ENCODE measurements at regions not wholly inside any gene's neighbourhood (a gene's known extent, or its start where the extent isn't known, plus 50 kb on each side); places are given as distances from the start of the nearest gene placed in this dataset.

- Histone ChIP-seq H3K4me1 (ENCODE audit: control insufficient read depth, insufficient read depth, low read length) (no peaks in the 10 kb centered on the region), H3K4me3 (ENCODE audit: low read depth in 2 of 2, low read length in 2 of 2) (no peak overlapping the region), H3K9me3 (ENCODE audit: control insufficient read depth, insufficient read depth, low read depth, low read length) (no peaks in the 10 kb centered on the region), H3K27me3 (ENCODE audit: control insufficient read depth, insufficient read depth, low read length) (no peaks in the 10 kb centered on the region), H3K36me3 (ENCODE audit: control insufficient read depth, insufficient read depth, low read length) (no peaks in the 10 kb centered on the region), H3K27ac (ENCODE audit: low read length) (no peak overlapping the region)
- ChIA-PET CTCF (no interaction called here), POLR2A (no interaction called here)
- intact Hi-C loops (cut with micrococcal nuclease; ENCODE audit: unreplicated experiment), result no loop called here
- in situ Hi-C loops (cut with HindIII; ENCODE audit: low pct_unique_long_range_greater_than_20kb, low sequenced_read_pairs), result no loop called here
- no TSS peak for BruUV-seq (replicated peaks)
- TF ChIP-seq, protein P1, sequence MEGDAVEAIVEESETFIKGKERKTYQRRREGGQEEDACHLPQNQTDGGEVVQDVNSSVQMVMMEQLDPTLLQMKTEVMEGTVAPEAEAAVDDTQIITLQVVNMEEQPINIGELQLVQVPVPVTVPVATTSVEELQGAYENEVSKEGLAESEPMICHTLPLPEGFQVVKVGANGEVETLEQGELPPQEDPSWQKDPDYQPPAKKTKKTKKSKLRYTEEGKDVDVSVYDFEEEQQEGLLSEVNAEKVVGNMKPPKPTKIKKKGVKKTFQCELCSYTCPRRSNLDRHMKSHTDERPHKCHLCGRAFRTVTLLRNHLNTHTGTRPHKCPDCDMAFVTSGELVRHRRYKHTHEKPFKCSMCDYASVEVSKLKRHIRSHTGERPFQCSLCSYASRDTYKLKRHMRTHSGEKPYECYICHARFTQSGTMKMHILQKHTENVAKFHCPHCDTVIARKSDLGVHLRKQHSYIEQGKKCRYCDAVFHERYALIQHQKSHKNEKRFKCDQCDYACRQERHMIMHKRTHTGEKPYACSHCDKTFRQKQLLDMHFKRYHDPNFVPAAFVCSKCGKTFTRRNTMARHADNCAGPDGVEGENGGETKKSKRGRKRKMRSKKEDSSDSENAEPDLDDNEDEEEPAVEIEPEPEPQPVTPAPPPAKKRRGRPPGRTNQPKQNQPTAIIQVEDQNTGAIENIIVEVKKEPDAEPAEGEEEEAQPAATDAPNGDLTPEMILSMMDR (IDR thresholded peaks at IDR 0.05), result no peak
- TF ChIP-seq POLR2AphosphoS5 (IDR thresholded peaks at IDR 0.05; ENCODE audit: low read depth, low read length) (no peak), SIN3A (IDR thresholded peaks at IDR 0.05; ENCODE audit: borderline replicate concordance, insufficient read depth, low read depth, low read length) (no peak), REST (IDR thresholded peaks at IDR 0.05; ENCODE audit: insufficient read depth in 1 of 2, low read depth in 2 of 2, low read length in 1 of 2) (no peak), TCF7L2 (IDR thresholded peaks at IDR 0.05; ENCODE audit: low read depth, low read length) (no peak)
- DNase-seq (ENCODE audit: low read depth, low spot score) (no peak), ATAC-seq (no peak)
These were observed 298.6 kb upstream of the NOVA1 start for GRCh38 chr14:26896447-26896846.

DNA sequence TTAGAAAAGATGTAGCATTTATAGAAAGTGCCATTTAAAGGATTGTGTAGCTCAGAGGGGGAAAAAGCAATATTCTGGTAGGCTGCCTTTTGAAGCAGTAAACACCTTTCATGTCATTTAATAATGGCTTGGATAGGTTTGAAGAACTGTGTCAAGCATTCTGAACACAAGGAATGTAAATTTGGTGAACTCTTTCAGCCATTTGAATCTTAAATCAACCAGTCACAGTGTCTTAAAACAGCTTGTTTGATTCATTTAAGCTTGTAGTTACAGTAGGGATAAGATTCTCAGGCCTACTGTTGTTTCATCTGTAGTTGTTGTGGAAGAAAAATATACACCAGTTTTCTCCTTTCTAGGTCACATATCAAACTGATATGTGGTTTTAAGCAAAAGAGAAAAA lies 299.4 kb upstream of the NOVA1 start:
- no TSS peak for BruUV-seq (replicated peaks)
- H3K4me3 ChIP-seq (ENCODE audit: low read depth in 2 of 2, low read length in 2 of 2), result no peak overlapping the region
- CTCF ChIA-PET, result no interaction called here
- DNase-seq (ENCODE audit: low read depth, low spot score) (no peak), ATAC-seq (no peak)
- TF ChIP-seq REST (IDR thresholded peaks at IDR 0.05; ENCODE audit: insufficient read depth in 1 of 2, low read depth in 2 of 2, low read length in 1 of 2) (no peak), SIN3A (IDR thresholded peaks at IDR 0.05; ENCODE audit: borderline replicate concordance, insufficient read depth, low read depth, low read length) (no peak), POLR2AphosphoS5 (IDR thresholded peaks at IDR 0.05; ENCODE audit: low read depth, low read length) (no peak), TCF7L2 (IDR thresholded peaks at IDR 0.05; ENCODE audit: low read depth, low read length) (no peak)
- TF ChIP-seq, protein P1 (IDR thresholded peaks at IDR 0.05), result no peak
- H3K36me3 ChIP-seq (ENCODE audit: control insufficient read depth, insufficient read depth, low read length), result no peaks in the 10 kb centered on the region
- intact Hi-C loops (cut with micrococcal nuclease; ENCODE audit: unreplicated experiment) (no loop called here), in situ Hi-C loops (cut with HindIII; ENCODE audit: low pct_unique_long_range_greater_than_20kb, low sequenced_read_pairs) (no loop called here)
- H3K27me3 ChIP-seq (ENCODE audit: control insufficient read depth, insufficient read depth, low read length), result no peaks in the 10 kb centered on the region
- no peaks in the 10 kb centered on the region for H3K9me3 ChIP-seq (ENCODE audit: control insufficient read depth, insufficient read depth, low read depth, low read length)
- H3K4me1 ChIP-seq (ENCODE audit: control insufficient read depth, insufficient read depth, low read length), result no peaks in the 10 kb centered on the region
- H3K27ac ChIP-seq (ENCODE audit: low read length), result no peak overlapping the region
- POLR2A ChIA-PET, result no interaction called here
